ENCODE measurements at regions not wholly inside any gene's neighbourhood (a gene's known extent, or its start where the extent isn't known, plus 50 kb on each side); places are given as distances from the start of the nearest gene placed in this dataset.

DNA sequence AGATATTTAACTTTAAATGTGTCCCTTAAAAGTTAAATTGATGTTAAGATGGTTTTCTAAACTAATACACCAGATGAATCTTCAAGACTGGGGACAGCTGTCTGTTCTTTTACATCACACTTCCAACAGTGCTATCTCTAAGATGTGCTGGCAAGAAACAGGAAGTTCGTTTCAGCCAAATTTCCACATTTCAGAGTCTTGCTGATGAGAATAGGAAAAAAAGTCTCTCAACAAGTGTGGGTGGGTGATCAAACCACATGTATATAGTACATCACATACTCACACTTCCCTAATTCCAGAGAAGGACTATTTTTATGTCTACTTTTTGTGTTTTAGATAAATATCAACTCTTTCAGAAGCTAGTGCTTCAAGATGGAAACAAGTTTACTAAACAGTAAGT, 1712.8 kb upstream of the TMEFF2 start:
- H3K27ac ChIP-seq (ENCODE audit: extremely low read depth, low read depth, low read length) = no peak overlapping the region
- no peaks in the 10 kb centered on the region for H3K36me3 ChIP-seq (ENCODE audit: control insufficient read depth in 2 of 2, insufficient read depth in 1 of 2, low read length in 2 of 2)
- ChIA-PET CTCF (no interaction called here), POLR2A (no interaction called here)
- no peaks in the 10 kb centered on the region for H3K9me3 ChIP-seq (ENCODE audit: control insufficient read depth, insufficient read depth, low read depth, low read length)
- no peaks in the 10 kb centered on the region for H3K4me1 ChIP-seq (ENCODE audit: control insufficient read depth, insufficient read depth, low read length)
- TF ChIP-seq ZNF292 (tag by site-specific recombination; IDR thresholded peaks at IDR 0.05; ENCODE audit: borderline replicate concordance, low read depth) (no peak), WT1 (tag by site-specific recombination; IDR thresholded peaks at IDR 0.05) (no peak), ZBTB1 (tag by site-specific recombination; IDR thresholded peaks at IDR 0.05) (no peak), ZNF658 (tag by site-specific recombination; IDR thresholded peaks at IDR 0.05) (no peak), ZNF677 (tag by site-specific recombination; IDR thresholded peaks at IDR 0.05) (no peak), MZF1 (tag by site-specific recombination; IDR thresholded peaks at IDR 0.05; ENCODE audit: borderline replicate concordance) (no peak), ZNF132 (tag by site-specific recombination; IDR thresholded peaks at IDR 0.05; ENCODE audit: borderline replicate concordance) (no peak), ZNF366 (tag by site-specific recombination; conservative IDR thresholded peaks at IDR 0.05) (no peak), IKZF3 (tag by site-specific recombination; IDR thresholded peaks at IDR 0.05) (no peak), SETDB1 (IDR thresholded peaks at IDR 0.05; ENCODE audit: insufficient read length, low read length) (no peak), ZNF16 (tag by site-specific recombination; IDR thresholded peaks at IDR 0.05; ENCODE audit: low read depth) (no peak), ZNF350 (tag by site-specific recombination; IDR thresholded peaks at IDR 0.05) (no peak)
- TF ChIP-seq, protein P1, sequence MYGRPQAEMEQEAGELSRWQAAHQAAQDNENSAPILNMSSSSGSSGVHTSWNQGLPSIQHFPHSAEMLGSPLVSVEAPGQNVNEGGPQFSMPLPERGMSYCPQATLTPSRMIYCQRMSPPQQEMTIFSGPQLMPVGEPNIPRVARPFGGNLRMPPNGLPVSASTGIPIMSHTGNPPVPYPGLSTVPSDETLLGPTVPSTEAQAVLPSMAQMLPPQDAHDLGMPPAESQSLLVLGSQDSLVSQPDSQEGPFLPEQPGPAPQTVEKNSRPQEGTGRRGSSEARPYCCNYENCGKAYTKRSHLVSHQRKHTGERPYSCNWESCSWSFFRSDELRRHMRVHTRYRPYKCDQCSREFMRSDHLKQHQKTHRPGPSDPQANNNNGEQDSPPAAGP (tag by site-specific recombination; IDR thresholded peaks at IDR 0.05) = no peak
- TF ChIP-seq, protein P2, sequence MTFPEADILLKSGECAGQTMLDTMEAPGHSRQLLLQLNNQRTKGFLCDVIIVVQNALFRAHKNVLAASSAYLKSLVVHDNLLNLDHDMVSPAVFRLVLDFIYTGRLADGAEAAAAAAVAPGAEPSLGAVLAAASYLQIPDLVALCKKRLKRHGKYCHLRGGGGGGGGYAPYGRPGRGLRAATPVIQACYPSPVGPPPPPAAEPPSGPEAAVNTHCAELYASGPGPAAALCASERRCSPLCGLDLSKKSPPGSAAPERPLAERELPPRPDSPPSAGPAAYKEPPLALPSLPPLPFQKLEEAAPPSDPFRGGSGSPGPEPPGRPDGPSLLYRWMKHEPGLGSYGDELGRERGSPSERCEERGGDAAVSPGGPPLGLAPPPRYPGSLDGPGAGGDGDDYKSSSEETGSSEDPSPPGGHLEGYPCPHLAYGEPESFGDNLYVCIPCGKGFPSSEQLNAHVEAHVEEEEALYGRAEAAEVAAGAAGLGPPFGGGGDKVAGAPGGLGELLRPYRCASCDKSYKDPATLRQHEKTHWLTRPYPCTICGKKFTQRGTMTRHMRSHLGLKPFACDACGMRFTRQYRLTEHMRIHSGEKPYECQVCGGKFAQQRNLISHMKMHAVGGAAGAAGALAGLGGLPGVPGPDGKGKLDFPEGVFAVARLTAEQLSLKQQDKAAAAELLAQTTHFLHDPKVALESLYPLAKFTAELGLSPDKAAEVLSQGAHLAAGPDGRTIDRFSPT (tag by site-specific recombination; IDR thresholded peaks at IDR 0.05) = no peak
- TF ChIP-seq, protein P3, sequence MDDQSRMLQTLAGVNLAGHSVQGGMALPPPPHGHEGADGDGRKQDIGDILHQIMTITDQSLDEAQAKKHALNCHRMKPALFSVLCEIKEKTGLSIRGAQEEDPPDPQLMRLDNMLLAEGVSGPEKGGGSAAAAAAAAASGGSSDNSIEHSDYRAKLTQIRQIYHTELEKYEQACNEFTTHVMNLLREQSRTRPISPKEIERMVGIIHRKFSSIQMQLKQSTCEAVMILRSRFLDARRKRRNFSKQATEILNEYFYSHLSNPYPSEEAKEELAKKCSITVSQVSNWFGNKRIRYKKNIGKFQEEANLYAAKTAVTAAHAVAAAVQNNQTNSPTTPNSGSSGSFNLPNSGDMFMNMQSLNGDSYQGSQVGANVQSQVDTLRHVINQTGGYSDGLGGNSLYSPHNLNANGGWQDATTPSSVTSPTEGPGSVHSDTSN (CRISPR knock-in tag; IDR thresholded peaks at IDR 0.05) = no peak
- TF ChIP-seq, protein P4, sequence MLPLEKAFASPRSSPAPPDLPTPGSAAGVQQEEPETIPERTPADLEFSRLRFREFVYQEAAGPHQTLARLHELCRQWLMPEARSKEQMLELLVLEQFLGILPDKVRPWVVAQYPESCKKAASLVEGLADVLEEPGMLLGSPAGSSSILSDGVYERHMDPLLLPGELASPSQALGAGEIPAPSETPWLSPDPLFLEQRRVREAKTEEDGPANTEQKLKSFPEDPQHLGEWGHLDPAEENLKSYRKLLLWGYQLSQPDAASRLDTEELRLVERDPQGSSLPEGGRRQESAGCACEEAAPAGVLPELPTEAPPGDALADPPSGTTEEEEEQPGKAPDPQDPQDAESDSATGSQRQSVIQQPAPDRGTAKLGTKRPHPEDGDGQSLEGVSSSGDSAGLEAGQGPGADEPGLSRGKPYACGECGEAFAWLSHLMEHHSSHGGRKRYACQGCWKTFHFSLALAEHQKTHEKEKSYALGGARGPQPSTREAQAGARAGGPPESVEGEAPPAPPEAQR (tag by site-specific recombination; IDR thresholded peaks at IDR 0.05) = no peak
- TF ChIP-seq, protein P5, sequence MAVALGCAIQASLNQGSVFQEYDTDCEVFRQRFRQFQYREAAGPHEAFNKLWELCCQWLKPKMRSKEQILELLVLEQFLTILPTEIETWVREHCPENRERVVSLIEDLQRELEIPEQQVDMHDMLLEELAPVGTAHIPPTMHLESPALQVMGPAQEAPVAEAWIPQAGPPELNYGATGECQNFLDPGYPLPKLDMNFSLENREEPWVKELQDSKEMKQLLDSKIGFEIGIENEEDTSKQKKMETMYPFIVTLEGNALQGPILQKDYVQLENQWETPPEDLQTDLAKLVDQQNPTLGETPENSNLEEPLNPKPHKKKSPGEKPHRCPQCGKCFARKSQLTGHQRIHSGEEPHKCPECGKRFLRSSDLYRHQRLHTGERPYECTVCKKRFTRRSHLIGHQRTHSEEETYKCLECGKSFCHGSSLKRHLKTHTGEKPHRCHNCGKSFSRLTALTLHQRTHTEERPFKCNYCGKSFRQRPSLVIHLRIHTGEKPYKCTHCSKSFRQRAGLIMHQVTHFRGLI (tag by site-specific recombination; IDR thresholded peaks at IDR 0.05) = no peak
- no peak overlapping the region for H3K4me3 ChIP-seq (ENCODE audit: low read depth, low read length)

DNA sequence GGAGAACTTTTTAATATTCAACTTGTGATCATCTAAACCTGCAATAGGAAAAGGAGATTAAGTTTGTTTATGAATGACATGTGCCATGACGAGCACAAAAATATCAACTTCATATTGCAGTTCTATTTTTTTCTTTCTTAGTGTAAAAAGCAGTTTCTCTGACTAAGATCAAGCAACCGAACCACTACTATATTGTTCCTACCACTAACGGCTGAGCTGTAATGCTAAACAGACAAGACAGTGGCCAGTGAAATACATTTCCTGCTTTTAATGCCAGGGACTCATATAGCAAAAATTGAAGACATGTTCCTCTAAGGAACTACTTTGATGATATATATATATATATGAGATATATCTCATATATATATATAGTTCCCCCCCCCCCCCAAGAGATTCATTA, 1705.6 kb upstream of the TMEFF2 start:
- POLR2A ChIA-PET = no interaction called here
- CTCF ChIA-PET = no interaction called here
- no peaks in the 10 kb centered on the region for H3K4me1 ChIP-seq (ENCODE audit: control insufficient read depth, insufficient read depth, low read length)
- H3K36me3 ChIP-seq (ENCODE audit: control insufficient read depth in 2 of 2, insufficient read depth in 1 of 2, low read length in 2 of 2) = no peaks in the 10 kb centered on the region
- H3K27ac ChIP-seq (ENCODE audit: extremely low read depth, low read depth, low read length) = no peak overlapping the region
- no peak overlapping the region for H3K4me3 ChIP-seq (ENCODE audit: low read depth, low read length)
- no peaks in the 10 kb centered on the region for H3K9me3 ChIP-seq (ENCODE audit: control insufficient read depth, insufficient read depth, low read depth, low read length)
- TF ChIP-seq IKZF3 (tag by site-specific recombination; IDR thresholded peaks at IDR 0.05) = no peak
- no peak for TF ChIP-seq ZNF202 (tag by site-specific recombination; IDR thresholded peaks at IDR 0.05; ENCODE audit: borderline replicate concordance)
- no peak for TF ChIP-seq ZBTB8A (tag by site-specific recombination; IDR thresholded peaks at IDR 0.05)
- no peak for TF ChIP-seq ZNF138 (tag by site-specific recombination; IDR thresholded peaks at IDR 0.05; ENCODE audit: borderline replicate concordance)
- no peak for TF ChIP-seq ZNF558 (tag by site-specific recombination; IDR thresholded peaks at IDR 0.05)
- TF ChIP-seq, protein P6, sequence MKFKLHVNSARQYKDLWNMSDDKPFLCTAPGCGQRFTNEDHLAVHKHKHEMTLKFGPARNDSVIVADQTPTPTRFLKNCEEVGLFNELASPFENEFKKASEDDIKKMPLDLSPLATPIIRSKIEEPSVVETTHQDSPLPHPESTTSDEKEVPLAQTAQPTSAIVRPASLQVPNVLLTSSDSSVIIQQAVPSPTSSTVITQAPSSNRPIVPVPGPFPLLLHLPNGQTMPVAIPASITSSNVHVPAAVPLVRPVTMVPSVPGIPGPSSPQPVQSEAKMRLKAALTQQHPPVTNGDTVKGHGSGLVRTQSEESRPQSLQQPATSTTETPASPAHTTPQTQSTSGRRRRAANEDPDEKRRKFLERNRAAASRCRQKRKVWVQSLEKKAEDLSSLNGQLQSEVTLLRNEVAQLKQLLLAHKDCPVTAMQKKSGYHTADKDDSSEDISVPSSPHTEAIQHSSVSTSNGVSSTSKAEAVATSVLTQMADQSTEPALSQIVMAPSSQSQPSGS (tag by site-specific recombination; IDR thresholded peaks at IDR 0.05; ENCODE audit: low read depth) = no peak
- TF ChIP-seq, protein P7, sequence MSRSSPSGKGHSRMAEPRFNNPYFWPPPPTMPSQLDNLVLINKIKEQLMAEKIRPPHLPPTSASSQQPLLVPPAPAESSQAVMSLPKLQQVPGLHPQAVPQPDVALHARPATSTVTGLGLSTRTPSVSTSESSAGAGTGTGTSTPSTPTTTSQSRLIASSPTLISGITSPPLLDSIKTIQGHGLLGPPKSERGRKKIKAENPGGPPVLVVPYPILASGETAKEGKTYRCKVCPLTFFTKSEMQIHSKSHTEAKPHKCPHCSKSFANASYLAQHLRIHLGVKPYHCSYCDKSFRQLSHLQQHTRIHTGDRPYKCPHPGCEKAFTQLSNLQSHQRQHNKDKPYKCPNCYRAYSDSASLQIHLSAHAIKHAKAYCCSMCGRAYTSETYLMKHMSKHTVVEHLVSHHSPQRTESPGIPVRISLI (tag by site-specific recombination; IDR thresholded peaks at IDR 0.05) = no peak
